ENCODE measurements at regions not wholly inside any gene's neighbourhood (a gene's known extent, or its start where the extent isn't known, plus 50 kb on each side); places are given as distances from the start of the nearest gene placed in this dataset.

GRCh38 chr5:116861097-116861496, 286.5 kb upstream of the SEMA6A start:
- TF ChIP-seq ELF4 (IDR thresholded peaks at IDR 0.05) (no peak), SP1 (IDR thresholded peaks at IDR 0.05) (no peak), FOXK2 (IDR thresholded peaks at IDR 0.05) (no peak), SUZ12 (IDR thresholded peaks at IDR 0.05) (no peak), FOXM1 (IDR thresholded peaks at IDR 0.05; ENCODE audit: borderline replicate concordance) (no peak), BHLHE40 (IDR thresholded peaks at IDR 0.05; ENCODE audit: borderline replicate concordance) (no peak), FOXA1 (IDR thresholded peaks at IDR 0.05) (no peak), NFRKB (IDR thresholded peaks at IDR 0.05) (no peak), HDGF (IDR thresholded peaks at IDR 0.05; ENCODE audit: borderline replicate concordance) (no peak), ARNT (IDR thresholded peaks at IDR 0.05) (no peak), LEF1 (IDR thresholded peaks at IDR 0.05; ENCODE audit: borderline replicate concordance) (no peak), TARDBP (IDR thresholded peaks at IDR 0.05) (no peak)

All from HEK293T (cell line).